ENCODE measurements at regions not wholly inside any gene's neighbourhood (a gene's known extent, or its start where the extent isn't known, plus 50 kb on each side); places are given as distances from the start of the nearest gene placed in this dataset.
"Not testable (repeated sequence)": the region's sequence is repeated elsewhere in the genome, so short reads cannot be mapped to it uniquely, and the experiment has no call there.

DNA sequence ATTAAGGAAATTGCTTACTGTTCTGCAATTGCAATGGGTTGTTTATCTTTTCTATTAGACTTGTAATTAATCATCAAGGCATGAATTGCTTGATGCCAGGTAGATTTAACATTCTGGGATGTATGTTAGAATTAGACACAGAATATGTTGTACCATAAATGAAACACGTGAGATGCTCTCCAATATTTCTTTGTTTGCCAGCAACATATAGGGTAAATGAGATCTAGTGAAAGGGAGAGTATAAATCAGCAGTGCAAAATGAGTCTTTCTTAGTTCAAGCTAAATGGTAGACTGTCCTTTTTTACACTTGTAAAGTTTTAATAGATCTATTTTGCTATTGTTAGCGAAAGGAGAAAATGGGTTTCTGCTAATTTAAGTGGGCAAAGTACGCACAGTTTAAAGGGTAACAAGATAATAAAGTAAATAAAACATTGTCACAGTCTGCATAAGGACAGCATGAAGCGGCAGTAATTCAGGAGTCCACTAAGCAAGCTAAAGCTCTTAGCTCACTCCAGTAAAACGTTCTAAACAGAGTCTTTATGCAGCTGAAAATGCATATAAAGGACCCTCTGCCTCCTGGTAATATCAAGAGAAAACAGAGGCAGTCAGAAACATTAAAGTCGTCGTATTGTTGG lies 1137.1 kb downstream of the OLFM4 start:
- DNase-seq (ENCODE audit: low read depth), result no peak

DNA sequence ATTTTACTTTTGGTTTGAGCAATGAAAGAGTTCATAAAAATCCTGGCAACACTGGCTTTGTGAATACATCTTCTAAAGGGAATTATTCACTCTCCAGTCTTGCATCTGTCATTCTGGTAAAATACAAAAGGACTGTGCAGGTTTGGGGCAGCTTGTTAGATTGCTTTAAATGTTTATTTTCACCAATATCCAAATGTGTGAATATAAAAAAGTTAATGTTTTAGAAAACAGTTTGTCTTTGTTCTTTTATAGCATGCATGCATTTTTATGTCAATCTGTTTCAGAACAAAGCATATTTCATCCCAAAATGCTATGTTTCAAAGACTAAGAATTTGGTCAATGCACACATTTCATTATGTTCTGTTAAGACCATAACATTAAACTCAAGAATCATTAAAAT lies 1145.4 kb downstream of the OLFM4 start:
- DNase-seq (ENCODE audit: low read depth), result no peak

DNA sequence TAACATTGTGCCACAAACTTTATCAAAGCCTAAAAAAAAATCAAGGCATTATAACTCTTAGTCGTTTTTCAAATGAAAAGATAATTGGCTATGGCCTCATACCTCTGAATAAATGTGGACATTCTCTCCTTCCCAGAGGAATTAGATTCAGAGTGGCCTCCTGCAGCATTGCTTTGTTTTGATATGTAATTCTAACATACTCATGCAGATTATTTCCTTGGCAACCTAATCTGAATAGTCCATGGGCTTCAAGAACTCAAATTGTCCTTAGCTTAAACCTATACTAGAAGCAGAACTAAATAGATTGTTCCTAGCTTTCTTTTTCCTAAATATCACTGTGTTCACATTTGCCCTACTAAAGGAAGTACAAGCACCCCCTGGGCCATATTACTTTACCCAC lies 1146.9 kb downstream of the OLFM4 start:
- DNase-seq (ENCODE audit: low read depth), result no peak

DNA sequence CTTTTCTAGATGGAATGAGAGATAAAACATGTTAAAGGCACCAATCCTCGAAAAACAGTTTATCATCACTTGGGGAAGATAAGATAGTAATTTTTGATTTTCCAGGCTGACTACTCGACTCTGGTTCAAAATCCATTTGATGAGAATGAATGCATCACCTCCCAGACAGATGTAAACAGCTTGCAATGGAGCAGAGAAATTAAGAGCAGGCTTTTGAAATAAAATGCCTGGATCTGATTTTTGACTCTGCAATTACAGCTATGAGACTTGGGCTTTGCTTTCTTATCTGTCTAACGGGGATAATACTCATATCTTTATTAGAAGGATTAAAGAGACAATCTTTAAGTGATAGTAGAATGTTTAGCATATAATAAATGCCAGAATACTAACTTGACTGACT lies 1148.9 kb downstream of the OLFM4 start:
- DNase-seq (ENCODE audit: low read depth), result no peak

DNA sequence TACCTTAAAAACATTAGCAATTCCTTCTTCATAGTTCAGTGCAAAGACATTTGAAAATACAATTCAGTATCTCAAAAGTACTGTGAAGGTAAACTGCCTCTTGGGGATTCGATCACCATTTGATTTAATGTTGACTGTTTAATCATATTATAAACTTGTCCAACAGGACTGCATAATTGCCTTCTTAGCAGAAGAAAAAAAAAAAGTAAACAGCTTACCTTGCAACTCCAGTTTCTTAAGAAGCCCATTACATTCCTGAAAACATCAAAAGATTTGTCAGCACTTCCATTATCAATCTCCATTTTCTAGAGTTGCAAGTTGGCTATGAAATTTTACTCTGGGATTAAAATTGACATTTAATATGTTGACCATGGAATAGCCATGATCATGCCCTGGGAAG lies 1154.6 kb downstream of the OLFM4 start:
- no peak for DNase-seq (ENCODE audit: low read depth)

DNA sequence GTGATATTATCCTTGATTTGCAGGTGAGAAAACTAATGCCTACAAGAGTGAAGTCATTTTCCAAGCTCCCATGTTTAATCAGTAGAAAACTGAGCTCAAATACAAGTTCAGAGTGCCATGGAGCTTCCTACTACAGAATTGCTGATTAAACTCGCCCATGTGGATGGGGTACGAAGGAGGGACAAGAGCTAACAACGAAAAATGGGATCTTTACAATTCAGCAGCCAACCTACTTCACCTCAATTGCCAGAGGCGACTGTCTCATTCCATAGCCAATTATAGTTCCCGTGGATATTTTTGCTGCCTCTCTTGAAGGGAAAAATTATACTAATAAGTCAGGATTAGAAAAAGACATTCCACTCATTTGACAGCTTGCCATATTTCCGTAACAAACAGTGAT lies 1155.1 kb downstream of the OLFM4 start:
- DNase-seq (ENCODE audit: low read depth), result no peak

DNA sequence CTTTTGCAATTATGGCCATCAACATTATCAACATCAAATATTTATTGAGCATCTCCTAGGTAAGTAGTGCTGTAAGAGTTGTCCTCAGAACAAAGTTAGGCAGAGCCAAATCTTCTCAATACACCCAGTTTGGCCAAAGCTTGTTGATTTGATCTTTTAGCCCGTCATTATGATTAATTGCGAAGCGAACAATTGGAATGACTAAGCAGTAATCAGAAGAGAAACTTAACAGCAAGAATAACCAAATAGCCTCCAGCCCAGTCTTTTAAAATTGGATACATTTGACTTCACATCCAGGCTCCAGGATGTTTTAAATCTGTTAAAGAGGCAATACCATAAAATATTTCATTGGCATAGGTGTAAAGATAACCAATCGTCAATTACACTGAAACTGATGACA lies 1156.0 kb downstream of the OLFM4 start:
- no peak for DNase-seq (ENCODE audit: low read depth)

DNA sequence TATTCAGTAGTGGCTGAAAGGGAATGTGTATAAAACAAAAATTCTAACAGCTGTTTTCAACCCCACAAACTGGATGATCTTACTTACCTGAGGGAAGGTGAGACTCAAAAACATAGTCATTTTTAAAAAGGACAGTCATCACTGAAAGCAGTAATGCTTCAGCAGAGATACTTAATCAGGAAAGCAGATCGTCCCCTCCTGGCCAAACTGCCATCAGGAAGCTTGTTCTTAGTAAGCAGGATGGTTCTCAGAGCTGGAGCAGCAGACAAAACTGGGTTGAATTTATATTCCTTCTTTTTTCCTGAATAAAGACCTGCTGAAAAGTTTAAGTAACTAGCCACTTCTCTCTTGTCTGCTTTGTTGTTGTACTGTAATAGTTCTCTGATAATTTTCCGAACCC lies 1156.5 kb downstream of the OLFM4 start:
- no peak for DNase-seq (ENCODE audit: low read depth)

DNA sequence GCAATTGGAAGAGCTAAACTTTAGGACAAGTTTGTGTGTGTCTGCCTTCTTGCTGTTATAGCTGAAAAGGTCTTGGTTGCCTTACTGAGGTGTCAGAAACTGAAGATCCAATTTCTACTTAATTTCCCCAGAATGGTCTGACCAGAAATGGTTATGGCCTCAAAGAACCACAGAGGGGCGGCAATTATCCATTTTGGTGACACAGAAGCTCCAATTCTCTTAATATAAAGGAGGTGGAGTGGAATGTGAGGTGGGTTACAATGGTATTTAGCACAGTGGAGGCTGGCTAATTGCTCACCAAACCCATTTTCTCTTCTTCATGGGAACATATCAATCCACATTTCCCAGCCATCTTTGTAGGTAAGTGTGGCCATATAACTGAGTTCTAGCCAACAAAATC lies 1157.2 kb downstream of the OLFM4 start:
- DNase-seq (ENCODE audit: low read depth), result no peak

DNA sequence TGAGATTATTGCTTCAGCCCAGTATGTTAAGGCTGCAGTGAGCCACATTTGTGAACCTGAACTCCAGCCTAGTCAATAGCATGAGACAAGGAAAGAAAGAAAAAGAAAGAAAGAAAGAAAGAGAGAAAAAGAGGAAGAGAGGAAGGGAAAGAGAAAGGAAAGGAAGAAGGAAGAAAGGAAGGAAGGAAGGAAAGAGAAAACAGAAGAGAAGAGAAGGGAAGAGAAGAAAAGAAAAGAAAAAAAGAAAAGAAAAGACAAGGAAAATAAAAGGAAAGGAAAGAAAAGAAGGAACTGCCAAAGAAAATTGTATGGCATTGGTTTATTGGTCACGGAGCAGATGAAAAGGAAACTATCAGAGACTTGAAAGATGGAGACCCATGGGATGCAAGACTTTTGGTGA lies 1158.8 kb downstream of the OLFM4 start:
- DNase-seq (ENCODE audit: low read depth), result no peak

DNA sequence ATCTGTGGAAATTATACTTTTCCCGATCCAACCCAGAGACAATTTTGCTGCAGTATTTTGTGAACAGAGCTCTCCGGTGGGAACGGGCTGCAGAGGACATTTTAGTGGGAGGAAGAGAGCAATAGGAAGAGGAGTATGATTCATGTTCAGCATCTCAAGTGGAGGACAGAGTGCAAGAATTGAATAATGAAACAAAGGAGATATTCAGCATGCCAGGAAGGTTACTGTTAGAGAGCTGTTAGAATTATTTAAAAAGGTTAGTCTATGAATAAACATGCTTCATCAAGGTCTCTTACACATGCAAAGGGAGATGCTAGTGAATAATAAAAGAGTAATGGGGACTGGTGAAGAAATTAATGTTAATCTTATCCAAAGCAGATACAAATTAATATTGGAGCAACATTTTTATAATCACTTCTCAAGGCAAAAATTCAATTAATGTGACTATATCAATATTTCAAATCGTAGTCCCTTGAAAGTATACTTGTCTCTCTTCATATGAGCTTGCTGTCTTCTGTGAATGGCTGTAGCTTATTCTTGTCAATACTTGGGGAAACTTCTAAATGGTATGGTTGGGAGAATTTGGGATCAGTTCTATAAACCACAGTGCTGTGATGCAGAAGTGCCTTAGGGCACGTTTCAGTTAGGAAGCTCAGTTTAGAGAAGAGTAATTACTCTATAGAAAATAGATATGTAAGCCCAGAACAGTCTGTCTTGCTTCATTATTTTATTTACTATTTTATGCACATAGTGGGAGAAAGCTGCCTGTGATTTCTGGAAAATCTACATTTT lies 1165.8 kb downstream of the OLFM4 start:
- DNase-seq (ENCODE audit: low read depth), result no peak

DNA sequence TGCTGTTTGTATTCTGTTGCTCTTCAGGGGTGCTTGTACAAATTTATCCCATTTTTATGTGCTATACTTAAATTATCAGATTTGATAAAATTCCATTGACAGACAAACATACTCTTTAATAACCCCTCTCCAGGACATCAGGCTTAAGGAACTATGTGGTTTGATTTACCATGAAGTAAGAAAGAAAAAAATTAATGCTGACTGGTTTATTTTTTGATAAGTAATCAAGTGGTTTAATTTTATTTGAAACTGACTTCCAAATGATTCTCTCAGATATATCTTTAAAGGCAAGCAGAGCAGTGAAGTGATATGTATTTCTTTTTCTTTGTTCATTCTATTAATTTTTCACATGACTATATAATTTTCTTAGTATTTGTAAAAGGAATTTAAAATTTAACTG lies 1168.1 kb downstream of the OLFM4 start:
- DNase-seq (ENCODE audit: low read depth), result no peak

DNA sequence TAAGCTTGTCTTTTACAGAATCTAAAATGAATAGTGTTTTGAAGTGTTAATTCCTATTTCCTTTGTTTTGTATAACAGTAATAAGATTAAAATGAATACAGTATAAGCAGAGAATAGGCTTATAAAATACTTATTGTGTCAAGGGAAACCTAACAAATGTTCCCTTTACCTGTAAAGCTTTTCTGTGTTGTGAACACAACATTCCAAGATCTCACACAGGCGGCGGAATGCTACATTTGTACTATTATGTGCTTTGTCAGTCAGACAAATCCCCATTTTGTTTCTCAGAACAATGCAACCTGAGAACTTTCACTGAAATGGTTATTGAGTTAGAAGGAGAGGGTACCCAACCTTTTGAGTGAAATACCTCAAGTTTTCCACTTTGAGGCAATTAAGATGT lies 1170.3 kb downstream of the OLFM4 start:
- DNase-seq (ENCODE audit: low read depth), result no peak

DNA sequence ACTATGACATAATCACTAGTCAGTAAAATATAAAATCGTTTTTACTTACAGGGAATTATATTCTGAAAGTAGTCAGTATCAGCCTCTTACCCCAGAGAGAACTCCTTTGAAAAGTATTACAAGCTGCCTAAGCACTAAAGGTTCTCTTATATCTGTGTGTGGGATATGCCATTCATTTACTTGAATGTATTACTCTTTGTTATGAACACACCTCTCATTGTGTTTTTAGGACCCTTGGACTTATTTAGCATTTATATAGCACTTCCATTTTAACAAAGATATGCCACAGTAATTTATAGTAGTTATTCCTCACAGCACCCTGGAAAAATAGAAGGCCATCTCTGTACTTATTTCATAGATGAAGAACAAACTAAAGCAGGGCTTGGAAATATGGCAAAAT lies 1178.0 kb downstream of the OLFM4 start:
- DNase-seq (ENCODE audit: low read depth), result no peak

DNA sequence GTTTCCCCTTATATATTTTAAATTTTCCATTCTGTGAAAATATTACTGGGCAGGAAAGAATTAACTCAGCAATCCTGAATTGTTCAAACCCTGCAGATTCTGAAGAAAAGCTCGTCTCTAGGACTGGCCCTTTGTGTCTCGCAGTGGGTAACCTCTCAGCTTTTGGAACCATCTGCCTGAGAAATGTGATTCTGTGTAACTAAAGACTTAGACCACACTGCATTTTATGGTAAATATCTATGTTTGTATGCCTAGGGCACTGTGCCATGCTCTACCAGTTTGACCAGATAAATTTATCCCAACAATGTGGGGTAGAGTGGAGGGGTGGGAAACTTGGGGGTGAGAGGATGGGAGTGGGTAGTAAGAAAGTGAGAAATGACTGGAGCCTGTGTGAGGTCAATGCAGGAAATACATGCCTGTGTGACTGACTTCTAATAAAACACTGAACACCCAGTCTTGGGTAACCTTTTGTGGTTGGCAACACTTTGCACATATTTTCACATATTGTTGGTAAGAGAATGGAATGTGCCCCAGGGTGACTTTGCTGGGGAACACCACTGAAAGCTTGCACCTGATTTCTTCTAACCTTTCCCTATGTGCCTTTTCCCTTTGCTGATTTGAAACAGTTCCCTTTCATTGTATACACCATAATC lies 1181.9 kb downstream of the OLFM4 start:
- no peak for DNase-seq (ENCODE audit: low read depth)

DNA sequence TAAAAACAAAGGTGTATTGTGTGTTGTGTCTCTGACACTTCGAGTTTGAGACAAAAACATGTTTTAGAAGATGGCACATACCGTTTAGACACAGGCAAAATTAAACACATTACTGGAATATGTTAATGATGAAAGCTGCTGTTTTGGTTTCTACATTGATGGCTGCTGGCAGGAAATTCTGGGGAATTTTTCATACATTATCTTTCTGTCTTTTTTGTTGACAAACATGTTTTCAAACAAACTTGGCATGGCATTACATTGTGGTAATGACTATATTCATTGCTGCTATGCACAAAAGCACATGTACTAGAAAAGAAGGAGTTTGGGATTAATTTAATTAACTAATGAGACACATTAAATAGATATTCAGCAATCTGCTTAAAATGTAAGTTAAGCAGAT lies 1187.6 kb downstream of the OLFM4 start:
- DNase-seq (ENCODE audit: low read depth), result no peak

DNA sequence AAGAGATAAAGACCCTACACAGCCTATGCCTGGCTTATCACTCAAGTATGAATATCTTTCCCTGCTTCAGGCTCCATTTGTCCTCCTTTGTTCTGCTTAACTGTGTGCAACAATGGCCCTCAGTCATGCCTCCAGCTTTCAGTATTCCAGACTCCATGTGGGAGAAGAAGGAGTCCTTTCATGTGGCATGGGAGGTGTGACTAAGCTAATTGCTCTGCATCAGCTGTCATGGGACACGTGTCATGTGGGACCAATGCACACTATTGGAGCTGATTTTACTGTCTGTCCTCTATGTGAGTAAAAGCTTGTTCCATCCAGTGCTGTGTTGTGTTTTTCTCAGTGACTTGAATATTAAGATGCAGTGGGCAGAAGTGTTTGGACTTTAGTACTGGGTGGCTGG lies 1198.3 kb downstream of the OLFM4 start:
- no peak for DNase-seq (ENCODE audit: low read depth)

DNA sequence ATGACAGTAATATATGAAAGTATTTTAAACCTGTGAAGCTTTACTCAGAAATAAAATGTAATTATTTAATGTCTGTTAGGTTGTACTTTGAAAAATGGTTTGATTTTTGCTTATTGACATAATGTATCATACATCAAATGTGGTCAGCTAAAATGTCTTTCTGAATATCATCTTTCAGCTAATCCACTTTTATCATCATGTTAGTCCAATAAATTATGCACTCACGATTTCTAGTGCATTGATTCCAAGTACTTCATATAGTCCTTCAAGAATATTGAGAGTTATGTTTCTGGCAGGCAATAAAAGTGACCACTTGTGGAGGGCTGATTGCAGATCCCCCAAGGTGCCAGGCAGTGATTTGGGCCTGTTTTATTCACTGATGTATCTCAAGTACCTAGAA lies 1204.1 kb downstream of the OLFM4 start:
- no peak for DNase-seq (ENCODE audit: low read depth)

DNA sequence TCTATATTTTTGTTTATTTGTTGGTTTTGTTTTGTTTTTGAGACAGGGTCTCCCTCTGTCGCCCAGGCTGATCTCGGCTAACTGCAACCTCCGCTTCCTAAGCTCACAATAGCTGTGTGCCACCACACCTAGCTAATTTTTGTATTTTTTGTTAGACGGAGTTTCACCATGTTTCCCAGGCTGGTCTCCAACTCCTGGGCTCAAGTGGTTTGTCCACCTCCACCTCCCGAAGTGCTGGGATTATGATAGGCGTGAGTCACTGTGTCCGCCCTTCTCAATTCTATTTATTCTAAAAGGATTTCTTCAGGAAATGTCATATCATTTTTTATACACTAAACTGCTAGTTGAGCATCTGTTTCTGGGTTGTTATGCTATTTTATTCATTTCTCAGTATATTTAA lies 1206.0 kb downstream of the OLFM4 start:
- no peak for DNase-seq (ENCODE audit: low read depth)

DNA sequence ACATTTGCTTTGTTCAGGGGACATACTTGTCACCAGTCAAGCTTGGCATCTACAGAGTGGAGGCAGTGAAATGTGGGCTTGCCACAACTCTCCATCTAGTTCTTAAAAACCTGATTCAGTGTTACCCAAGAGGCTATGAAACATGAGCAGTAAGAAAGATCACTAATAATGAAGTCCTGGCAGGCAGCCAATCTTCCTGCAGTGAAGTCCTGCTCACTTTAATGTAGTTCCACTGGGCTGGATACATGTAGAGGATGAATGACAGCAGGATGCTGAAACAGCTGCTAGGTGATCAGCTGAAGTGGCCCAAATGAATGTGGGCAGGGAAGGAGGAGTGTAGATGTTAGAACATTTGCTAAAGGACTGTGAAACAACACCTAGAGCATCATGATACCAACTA lies 1213.1 kb downstream of the OLFM4 start:
- DNase-seq (ENCODE audit: low read depth), result no peak

DNA sequence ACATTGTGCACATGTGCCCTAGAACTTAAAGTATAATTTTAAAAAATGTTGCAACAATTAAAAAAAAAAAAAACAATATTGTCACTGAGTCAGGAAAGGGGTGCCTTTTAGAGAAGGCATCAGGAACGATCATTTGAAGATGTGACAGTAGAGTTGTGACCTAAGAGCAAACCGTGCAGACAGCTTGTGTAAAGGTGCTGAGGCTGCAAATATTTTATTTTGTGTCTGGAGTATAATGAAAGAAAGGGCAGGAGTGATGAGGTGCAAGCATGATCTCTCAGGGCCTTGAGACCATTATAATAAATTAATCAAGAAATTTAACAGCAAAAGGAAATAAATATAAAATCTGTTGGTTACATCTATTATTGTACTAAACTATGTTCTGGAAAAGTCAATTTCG lies 1219.7 kb downstream of the OLFM4 start:
- DNase-seq (ENCODE audit: low read depth), result no peak

DNA sequence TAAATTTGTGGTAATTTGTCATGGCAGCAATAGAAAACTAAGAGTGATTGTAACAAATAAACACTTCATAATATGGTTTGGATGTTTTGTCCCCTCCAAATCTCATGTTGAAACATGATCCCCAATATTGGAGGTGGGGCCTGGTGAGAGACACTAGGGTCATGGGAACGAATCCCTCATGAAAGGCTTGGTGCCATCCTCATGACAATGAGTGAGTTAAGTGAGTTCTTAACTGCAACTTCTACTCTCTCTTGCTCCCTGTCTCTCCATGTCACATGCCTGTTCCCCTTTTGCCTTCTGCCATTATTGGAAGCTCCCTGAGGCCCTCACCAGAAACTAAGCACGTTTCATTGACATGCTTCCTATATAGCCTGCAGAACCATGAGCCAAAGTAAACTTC lies 1233.2 kb downstream of the OLFM4 start:
- DNase-seq (ENCODE audit: low read depth), result no peak

DNA sequence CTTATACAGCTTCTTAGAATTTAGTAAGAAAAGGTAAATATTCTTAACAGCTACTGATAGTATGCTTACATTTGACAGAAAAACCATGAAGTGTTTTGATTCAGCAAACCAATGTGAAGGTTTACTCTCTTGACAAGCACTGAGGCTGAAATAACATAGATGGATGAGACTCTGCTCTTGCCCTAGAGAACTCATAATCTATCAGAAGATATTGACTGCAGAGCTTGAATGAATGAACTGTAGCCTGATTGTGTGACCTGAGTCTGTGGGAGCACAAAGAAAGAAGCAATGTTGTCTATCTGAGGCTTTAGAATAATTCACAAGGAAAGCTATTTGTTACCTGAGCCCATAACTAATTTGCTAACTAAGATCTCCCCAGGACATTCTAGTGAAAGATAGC lies 1235.3 kb downstream of the OLFM4 start:
- DNase-seq (ENCODE audit: low read depth), result no peak

DNA sequence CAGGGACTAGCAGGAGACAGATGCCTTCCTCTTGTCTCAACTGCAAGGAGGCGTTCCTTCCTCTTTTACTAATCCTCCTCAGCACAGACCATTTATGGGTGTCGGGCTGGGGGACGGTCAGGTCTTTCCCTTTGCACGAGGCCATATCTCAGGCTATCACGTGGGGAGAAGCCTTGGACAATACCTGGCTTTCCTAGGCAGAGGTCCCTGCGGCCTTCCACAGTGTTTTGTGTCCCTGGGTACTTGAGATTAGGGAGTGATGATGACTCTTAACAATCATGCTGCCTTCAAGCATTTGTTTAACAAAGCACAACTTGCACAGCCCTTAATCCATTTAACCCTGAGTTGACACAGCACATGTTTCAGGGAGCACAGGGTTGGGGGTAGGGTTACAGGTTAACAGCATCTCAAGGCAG lies 1238.6 kb downstream of the OLFM4 start:
- not testable (repeated sequence) for DNase-seq (ENCODE audit: low read depth)
